ENCODE measurements at regions not wholly inside any gene's neighbourhood (a gene's known extent, or its start where the extent isn't known, plus 50 kb on each side); places are given as distances from the start of the nearest gene placed in this dataset.
"Not testable (repeated sequence)": the region's sequence is repeated elsewhere in the genome, so short reads cannot be mapped to it uniquely, and the experiment has no call there.

DNA sequence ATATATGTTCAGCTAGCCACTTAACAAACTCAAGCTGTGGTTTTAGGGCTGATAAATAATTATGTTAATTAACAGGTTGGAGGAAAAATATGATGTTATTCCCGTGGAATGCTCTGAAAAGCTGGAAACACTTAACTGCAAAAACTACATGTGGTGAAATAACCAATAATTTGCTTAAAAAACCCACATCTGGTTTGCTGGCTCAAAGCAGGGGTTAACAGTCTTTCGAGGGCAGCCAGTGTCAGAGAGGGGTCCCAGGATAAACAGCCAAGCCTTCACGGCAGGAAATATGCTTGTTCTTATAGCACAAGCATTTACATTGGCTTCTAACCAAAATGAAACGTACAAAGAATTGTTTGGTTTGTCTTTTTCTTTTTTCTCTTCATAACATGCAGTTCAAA is 254.0 kb upstream of the GAS1 start:
- no peak for DNase-seq (ENCODE audit: low spot score)
- Mint-ChIP-seq H3K36me3 (ENCODE audit: low read depth, unreplicated experiment) (no peaks in the 10 kb centered on the region), H3K27me3 (ENCODE audit: unreplicated experiment) (peaks cover 5% of the 10 kb centered on the region), H3K4me1 (ENCODE audit: unreplicated experiment) (peaks cover 2% of the 10 kb centered on the region), H3K9me3 (ENCODE audit: unreplicated experiment) (no peaks in the 10 kb centered on the region), H3K27ac (ENCODE audit: unreplicated experiment) (no peak overlapping the region), H3K4me3 (ENCODE audit: unreplicated experiment) (no peak overlapping the region)
- TF ChIP-seq, protein P1, sequence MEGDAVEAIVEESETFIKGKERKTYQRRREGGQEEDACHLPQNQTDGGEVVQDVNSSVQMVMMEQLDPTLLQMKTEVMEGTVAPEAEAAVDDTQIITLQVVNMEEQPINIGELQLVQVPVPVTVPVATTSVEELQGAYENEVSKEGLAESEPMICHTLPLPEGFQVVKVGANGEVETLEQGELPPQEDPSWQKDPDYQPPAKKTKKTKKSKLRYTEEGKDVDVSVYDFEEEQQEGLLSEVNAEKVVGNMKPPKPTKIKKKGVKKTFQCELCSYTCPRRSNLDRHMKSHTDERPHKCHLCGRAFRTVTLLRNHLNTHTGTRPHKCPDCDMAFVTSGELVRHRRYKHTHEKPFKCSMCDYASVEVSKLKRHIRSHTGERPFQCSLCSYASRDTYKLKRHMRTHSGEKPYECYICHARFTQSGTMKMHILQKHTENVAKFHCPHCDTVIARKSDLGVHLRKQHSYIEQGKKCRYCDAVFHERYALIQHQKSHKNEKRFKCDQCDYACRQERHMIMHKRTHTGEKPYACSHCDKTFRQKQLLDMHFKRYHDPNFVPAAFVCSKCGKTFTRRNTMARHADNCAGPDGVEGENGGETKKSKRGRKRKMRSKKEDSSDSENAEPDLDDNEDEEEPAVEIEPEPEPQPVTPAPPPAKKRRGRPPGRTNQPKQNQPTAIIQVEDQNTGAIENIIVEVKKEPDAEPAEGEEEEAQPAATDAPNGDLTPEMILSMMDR (IDR thresholded peaks at IDR 0.05; ENCODE audit: unreplicated experiment) = no peak

DNA sequence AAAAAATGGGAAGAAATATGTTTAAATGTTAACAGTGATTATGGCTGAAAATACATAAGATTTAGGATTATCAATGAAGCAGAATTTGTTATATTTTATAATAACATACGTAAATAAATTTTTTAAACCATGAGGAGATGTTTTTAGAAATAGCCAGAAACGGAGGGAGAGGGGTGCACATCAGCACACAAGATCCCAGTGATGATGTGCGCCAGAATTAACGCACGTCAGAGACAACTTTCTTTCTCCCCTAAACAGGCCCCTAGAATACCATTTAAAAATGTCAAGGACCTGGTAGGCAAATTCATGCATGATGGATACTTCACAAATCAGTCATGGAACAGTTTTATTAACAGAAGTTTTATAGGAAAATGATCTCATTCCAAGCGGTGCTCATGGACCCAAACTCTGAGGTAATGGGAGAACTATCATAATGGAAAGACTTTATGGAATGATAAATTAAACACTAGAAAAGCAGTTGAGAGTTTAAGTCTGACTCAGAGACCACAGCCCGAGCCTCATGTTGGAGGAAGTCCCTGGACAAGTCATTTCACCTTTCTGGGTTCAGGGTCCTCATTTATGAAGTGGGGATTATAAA is 258.9 kb upstream of the GAS1 start:
- no peak overlapping the region for H3K4me3 Mint-ChIP-seq (ENCODE audit: unreplicated experiment)
- DNase-seq (ENCODE audit: low spot score) = no peak
- no peak overlapping the region for H3K27ac Mint-ChIP-seq (ENCODE audit: unreplicated experiment)
- peaks cover 2% of the 10 kb centered on the region for H3K27me3 Mint-ChIP-seq (ENCODE audit: unreplicated experiment)
- H3K36me3 Mint-ChIP-seq (ENCODE audit: low read depth, unreplicated experiment) = no peaks in the 10 kb centered on the region
- TF ChIP-seq, protein P1 (IDR thresholded peaks at IDR 0.05; ENCODE audit: unreplicated experiment) = no peak
- H3K9me3 Mint-ChIP-seq (ENCODE audit: unreplicated experiment) = no peaks in the 10 kb centered on the region
- H3K4me1 Mint-ChIP-seq (ENCODE audit: unreplicated experiment) = no peaks in the 10 kb centered on the region

DNA sequence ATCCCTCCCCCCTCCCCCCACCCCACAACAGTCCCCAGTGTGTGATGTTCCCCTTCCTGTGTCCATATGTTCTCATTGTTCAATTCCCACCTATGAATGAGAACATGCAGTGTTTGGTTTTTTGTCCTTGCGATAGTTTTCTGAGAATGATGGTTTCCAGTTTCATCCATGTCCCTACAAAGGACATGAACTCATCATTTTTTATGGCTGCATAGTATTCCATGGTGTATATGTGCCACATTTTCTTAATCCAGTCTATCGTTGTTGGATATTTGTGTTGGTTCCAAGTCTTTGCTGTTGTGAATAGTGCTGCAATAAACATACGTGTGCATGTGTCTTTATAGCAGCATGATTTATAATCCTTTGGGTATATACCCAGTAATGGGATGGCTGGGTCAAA is 263.4 kb upstream of the GAS1 start:
- H3K9me3 Mint-ChIP-seq (ENCODE audit: unreplicated experiment); H3K27me3 Mint-ChIP-seq (ENCODE audit: unreplicated experiment); H3K36me3 Mint-ChIP-seq (ENCODE audit: low read depth, unreplicated experiment); DNase-seq (ENCODE audit: low spot score); H3K4me1 Mint-ChIP-seq (ENCODE audit: unreplicated experiment); H3K4me3 Mint-ChIP-seq (ENCODE audit: unreplicated experiment); H3K27ac Mint-ChIP-seq (ENCODE audit: unreplicated experiment): not testable (repeated sequence)

- Mint-ChIP-seq H3K9me3 (ENCODE audit: unreplicated experiment) (no peaks in the 10 kb centered on the region), H3K27me3 (ENCODE audit: unreplicated experiment) (no peaks in the 10 kb centered on the region), H3K27ac (ENCODE audit: unreplicated experiment) (no peak overlapping the region), H3K4me1 (ENCODE audit: unreplicated experiment) (no peaks in the 10 kb centered on the region), H3K36me3 (ENCODE audit: low read depth, unreplicated experiment) (no peaks in the 10 kb centered on the region), H3K4me3 (ENCODE audit: unreplicated experiment) (no peak overlapping the region)
- TF ChIP-seq, protein P1 (IDR thresholded peaks at IDR 0.05; ENCODE audit: unreplicated experiment) = no peak
- no peak for DNase-seq (ENCODE audit: low spot score)
Observed at GRCh38 chr9:87211669-87212068, 264.4 kb upstream of the GAS1 start.

DNA sequence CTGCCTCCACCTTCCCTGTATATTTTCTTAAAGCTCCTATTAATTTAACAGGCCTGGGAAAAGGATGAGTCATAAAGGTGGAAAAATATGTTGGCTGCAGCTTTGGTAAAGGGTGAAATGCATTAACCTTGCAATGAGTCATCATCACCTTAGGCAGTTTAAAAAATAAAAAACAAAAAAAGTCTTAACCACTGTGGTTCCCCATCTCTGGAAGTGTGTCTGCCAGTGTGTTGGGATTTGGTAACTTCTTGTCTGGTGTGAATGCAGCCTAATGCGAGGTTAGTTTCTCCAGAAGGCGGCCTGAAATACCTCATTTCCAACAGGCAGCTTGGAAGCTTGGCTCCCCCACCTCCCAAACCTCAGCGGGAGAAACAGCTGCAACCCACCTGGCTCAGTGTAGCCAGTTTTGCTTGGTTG is 265.3 kb upstream of the GAS1 start:
- Mint-ChIP-seq H3K4me3 (ENCODE audit: unreplicated experiment) (no peak overlapping the region), H3K27me3 (ENCODE audit: unreplicated experiment) (no peaks in the 10 kb centered on the region), H3K9me3 (ENCODE audit: unreplicated experiment) (no peaks in the 10 kb centered on the region), H3K4me1 (ENCODE audit: unreplicated experiment) (no peaks in the 10 kb centered on the region), H3K36me3 (ENCODE audit: low read depth, unreplicated experiment) (no peaks in the 10 kb centered on the region), H3K27ac (ENCODE audit: unreplicated experiment) (no peak overlapping the region)
- TF ChIP-seq, protein P1 (IDR thresholded peaks at IDR 0.05; ENCODE audit: unreplicated experiment) = no peak
- DNase-seq (ENCODE audit: low spot score) = no peak
